CD4-positive, alpha-beta memory T cell (primary cell): ENCODE measurements at regions not wholly inside any gene's neighbourhood (a gene's known extent, or its start where the extent isn't known, plus 50 kb on each side); places are given as distances from the start of the nearest gene placed in this dataset.
"Not testable (repeated sequence)": the region's sequence is repeated elsewhere in the genome, so short reads cannot be mapped to it uniquely, and the experiment has no call there.

Experiments
- CTCF ChIA-PET: fragments of 350-600 bp; sonication (Branson Sonifier 250); formaldehyde crosslinking; loops from one replicate; lab custom pipeline; 2021; ENCODE audit warnings: inconsistent platforms; ENCODE audit not compliant: partially characterized antibody; lab: Charles Lee
- POLR2A ChIA-PET: fragments of 350-600 bp; sonication (Branson Sonifier 250); formaldehyde crosslinking; loops from one replicate; lab custom pipeline; 2021; ENCODE audit not compliant: partially characterized antibody; lab: Charles Lee
- DNase-seq, 5 donors: peaks; one replicate each; pipeline versions ENCODE4 v3.0.0 to v3.0.0-alpha.2; 2020 to 2022; ENCODE audit warnings: mixed read lengths in 1 of 5
- H3K27ac ChIP-seq: one replicate; pipeline ENCODE4 v1.7.0; 2013; ENCODE audit warnings: low read depth, low read length
- H3K27me3 ChIP-seq: 2 replicates; pipeline ENCODE4 v1.7.0; 2013; ENCODE audit warnings: mild to moderate bottlenecking, low read length, moderate library complexity; ENCODE audit not compliant: insufficient read depth
- H3K36me3 ChIP-seq: 2 replicates; pipeline ENCODE4 v1.7.0; 2013; ENCODE audit warnings: mild to moderate bottlenecking, low read length, moderate library complexity; ENCODE audit not compliant: insufficient read depth
- H3K4me1 ChIP-seq: 2 replicates; pipeline ENCODE4 v1.7.0; 2013; ENCODE audit warnings: mild to moderate bottlenecking, low read length, moderate library complexity; ENCODE audit not compliant: insufficient read depth
- H3K4me3 ChIP-seq, 2 donors: one replicate each; pipeline ENCODE4 v1.7.0; 2013; ENCODE audit warnings: low read length in 2 of 2, mild to moderate bottlenecking in 1 of 2
- H3K9me3 ChIP-seq, 2 donors: one replicate each; pipeline ENCODE4 v1.7.0; 2013; ENCODE audit warnings: low read length in 2 of 2, control low read depth in 1 of 2; ENCODE audit not compliant: control insufficient read depth in 1 of 2
- H3K27ac Mint-ChIP-seq, 7 donors: one replicate each; pipeline ENCODE4 v1.8.0; 2020 to 2021; ENCODE audit warnings: mixed read lengths in 7 of 7, mild to moderate bottlenecking in 6 of 7, inconsistent platforms in 3 of 7, moderate library complexity in 3 of 7
- H3K27me3 Mint-ChIP-seq, 2 donors: one replicate each; pipeline ENCODE4 v1.8.0; 2020 to 2021; ENCODE audit warnings: mixed read lengths in 2 of 2
- H3K36me3 Mint-ChIP-seq, 2 donors: one replicate each; pipeline ENCODE4 v1.8.0; 2020 to 2021; ENCODE audit warnings: mixed read lengths in 2 of 2, inconsistent platforms in 1 of 2, mild to moderate bottlenecking in 1 of 2
- H3K4me1 Mint-ChIP-seq, 4 donors: one replicate each; pipeline ENCODE4 v1.8.0; 2020 to 2021; ENCODE audit warnings: mixed read lengths in 4 of 4, mild to moderate bottlenecking in 1 of 4
- H3K4me3 Mint-ChIP-seq, 8 donors: one replicate each; pipeline ENCODE4 v1.8.0; 2020 to 2021; ENCODE audit warnings: mixed read lengths in 8 of 8, mild to moderate bottlenecking in 7 of 8, moderate library complexity in 6 of 8, inconsistent platforms in 3 of 8
- H3K9me3 Mint-ChIP-seq, 8 donors: one replicate each; pipeline ENCODE4 v1.8.0; 2020 to 2021; ENCODE audit warnings: mixed read lengths in 8 of 8, mild to moderate bottlenecking in 5 of 8, inconsistent platforms in 3 of 8, moderate library complexity in 1 of 8
- intact Hi-C: fragments of 100-400 bp; cut with micrococcal nuclease; formaldehyde crosslinking; loops from one replicate; pipeline ENCODE4 v1.15.1; 2023

DNA sequence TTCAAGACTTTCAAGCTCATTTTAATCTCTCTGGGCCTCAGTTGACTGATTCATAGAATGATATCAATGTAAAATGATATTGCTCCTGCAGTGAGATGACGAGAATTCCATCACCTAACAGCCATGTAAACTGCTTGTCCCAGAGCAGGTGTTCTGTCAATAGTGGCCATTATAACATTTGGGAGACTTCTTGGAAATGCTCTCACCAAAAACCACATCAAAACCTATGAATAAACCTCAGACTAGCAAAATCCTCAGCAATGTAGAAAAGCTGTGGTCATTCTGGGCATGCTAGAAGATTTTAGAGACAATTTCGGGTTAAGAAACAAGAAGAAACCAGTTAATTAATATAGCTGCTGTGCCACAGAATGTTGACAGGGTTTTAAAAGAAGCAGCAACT, 225.4 kb downstream of the FRK start:
- intact Hi-C loops = no loop called here
- CTCF ChIA-PET = no interaction called here
- H3K9me3 Mint-ChIP-seq = peaks cover 0 to 4% (median 3%) of the 10 kb centered on the region in 8 donors
- no peak overlapping the region for H3K4me3 Mint-ChIP-seq
- no peak for DNase-seq
- no peaks in the 10 kb centered on the region for H3K27me3 Mint-ChIP-seq
- H3K36me3 Mint-ChIP-seq = no peaks in the 10 kb centered on the region
- Histone ChIP-seq H3K4me3 (no peak overlapping the region), H3K9me3 (no peaks in the 10 kb centered on the region), H3K27me3 (no peaks in the 10 kb centered on the region), H3K36me3 (no peaks in the 10 kb centered on the region), H3K4me1 (no peaks in the 10 kb centered on the region), H3K27ac (no peak overlapping the region)
- H3K4me1 Mint-ChIP-seq = no peaks in the 10 kb centered on the region
- POLR2A ChIA-PET = no interaction called here
- no peak overlapping the region for H3K27ac Mint-ChIP-seq

DNA sequence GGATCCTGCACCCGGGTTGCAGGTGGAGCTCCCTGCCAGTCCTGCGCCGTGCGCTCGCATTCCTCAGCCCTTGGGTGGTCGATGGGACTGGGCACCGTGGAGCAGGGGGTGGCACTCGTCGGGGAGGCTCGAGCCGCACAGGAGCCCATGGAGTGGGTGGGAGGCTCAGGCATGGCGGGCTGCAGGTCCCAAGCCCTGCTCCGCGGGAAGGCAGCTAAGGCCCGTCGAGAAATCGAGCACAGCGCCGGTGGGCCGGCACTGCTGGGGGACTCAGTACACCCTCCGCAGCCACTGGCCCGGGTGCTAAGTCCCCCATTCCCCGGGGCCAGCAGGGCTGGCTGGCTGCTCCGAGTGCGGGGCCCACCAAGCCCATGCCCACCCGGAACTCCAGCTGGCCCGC, 226.1 kb downstream of the FRK start:
- H3K27me3 ChIP-seq, H3K27me3 Mint-ChIP-seq, H3K27ac Mint-ChIP-seq, intact Hi-C loops, CTCF ChIA-PET, H3K36me3 Mint-ChIP-seq, H3K4me3 ChIP-seq, H3K4me1 ChIP-seq, H3K9me3 Mint-ChIP-seq, H3K9me3 ChIP-seq, H3K36me3 ChIP-seq, POLR2A ChIA-PET, H3K4me3 Mint-ChIP-seq, DNase-seq, H3K27ac ChIP-seq, H3K4me1 Mint-ChIP-seq: not testable (repeated sequence)

DNA sequence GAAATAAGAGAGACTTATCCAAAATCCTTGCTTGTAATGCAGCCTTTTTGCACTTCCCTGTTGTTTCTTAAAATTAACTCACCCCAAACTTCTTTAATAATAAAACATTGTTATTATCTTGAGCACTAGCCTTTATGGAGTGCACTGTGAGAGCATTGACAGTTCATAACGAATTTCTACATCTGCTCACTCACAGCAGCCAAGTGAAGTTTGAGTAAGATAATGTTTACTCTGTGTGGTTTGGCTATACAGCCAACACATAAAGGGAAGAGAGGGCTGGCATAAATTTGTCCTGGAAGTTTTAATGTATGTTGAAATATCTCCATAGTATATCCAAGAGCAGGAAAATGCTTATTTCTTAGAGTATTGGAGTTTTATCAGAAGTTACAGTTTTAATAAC, 227.9 kb downstream of the FRK start:
- no peaks in the 10 kb centered on the region for H3K27me3 ChIP-seq
- no peak overlapping the region for H3K4me3 Mint-ChIP-seq
- no peaks in the 10 kb centered on the region for H3K4me1 ChIP-seq
- DNase-seq = no peak
- no peak overlapping the region for H3K27ac Mint-ChIP-seq
- H3K4me3 ChIP-seq = no peak overlapping the region
- H3K4me1 Mint-ChIP-seq = no peaks in the 10 kb centered on the region
- intact Hi-C loops = no loop called here
- no peaks in the 10 kb centered on the region for H3K36me3 Mint-ChIP-seq
- no peaks in the 10 kb centered on the region for H3K9me3 ChIP-seq
- H3K27ac ChIP-seq = no peak overlapping the region
- CTCF ChIA-PET = no interaction called here
- H3K9me3 Mint-ChIP-seq = peaks cover 0 to 4% (median 2%) of the 10 kb centered on the region in 8 donors
- POLR2A ChIA-PET = no interaction called here
- no peaks in the 10 kb centered on the region for H3K27me3 Mint-ChIP-seq
- no peaks in the 10 kb centered on the region for H3K36me3 ChIP-seq

DNA sequence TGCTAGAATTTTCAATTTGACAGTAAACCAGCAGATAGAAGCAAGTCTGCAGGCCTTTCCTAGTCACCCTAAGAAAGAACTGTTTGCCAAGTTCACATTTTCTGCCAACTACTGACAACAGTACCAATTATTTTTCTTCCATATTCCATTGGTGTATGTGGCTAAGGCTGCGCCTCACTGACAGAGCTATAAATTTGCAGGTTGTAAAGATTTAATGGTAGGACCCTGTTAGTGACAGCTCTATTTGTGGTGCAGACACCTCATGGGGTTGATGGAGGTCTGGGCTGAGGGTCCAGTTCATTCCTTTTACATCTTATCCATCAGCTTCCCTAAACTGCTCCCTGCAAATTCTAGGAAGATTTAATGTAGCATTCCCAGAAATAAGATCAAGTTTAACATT, 228.5 kb downstream of the FRK start:
- no peaks in the 10 kb centered on the region for H3K4me1 Mint-ChIP-seq
- CTCF ChIA-PET = no interaction called here

DNA sequence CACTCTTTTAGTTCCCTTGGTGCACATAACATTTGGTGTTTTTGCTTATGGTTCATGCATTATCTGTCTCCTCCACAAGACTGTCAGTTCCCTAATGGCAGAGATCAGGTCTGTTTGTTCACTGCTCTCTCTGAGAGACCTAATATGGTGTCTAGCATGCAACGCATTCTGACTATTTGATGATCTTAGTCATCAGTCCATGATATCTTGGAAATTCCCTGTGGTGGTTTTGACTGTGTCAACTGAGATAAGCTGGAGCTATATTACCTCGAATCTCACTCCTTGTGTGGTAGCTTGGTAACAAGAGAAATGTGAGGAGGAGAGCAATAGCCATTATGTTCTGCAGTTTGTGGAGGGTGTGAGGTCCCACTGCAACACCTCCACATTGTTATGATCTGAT, 229.8 kb downstream of the FRK start:
- no peaks in the 10 kb centered on the region for H3K4me1 ChIP-seq
- no peak overlapping the region for H3K4me3 ChIP-seq
- intact Hi-C loops = no loop called here
- ChIA-PET POLR2A (no interaction called here), CTCF (no interaction called here)
- Mint-ChIP-seq H3K4me3 (no peak overlapping the region), H3K4me1 (no peaks in the 10 kb centered on the region), H3K27ac (no peak overlapping the region), H3K27me3 (no peaks in the 10 kb centered on the region), H3K36me3 (no peaks in the 10 kb centered on the region), H3K9me3 (peaks cover 0 to 4% (median 1%) of the 10 kb centered on the region in 8 donors)
- no peaks in the 10 kb centered on the region for H3K9me3 ChIP-seq
- H3K27me3 ChIP-seq = no peaks in the 10 kb centered on the region
- no peaks in the 10 kb centered on the region for H3K36me3 ChIP-seq
- DNase-seq = no peak
- no peak overlapping the region for H3K27ac ChIP-seq

More for the DNA sequence above, 228.5 kb downstream of the FRK start:
- H3K36me3 ChIP-seq = no peaks in the 10 kb centered on the region
- no peak overlapping the region for H3K27ac Mint-ChIP-seq
- intact Hi-C loops = no loop called here
- DNase-seq = no peak
- no peak overlapping the region for H3K27ac ChIP-seq
- peaks cover 0 to 4% (median 2%) of the 10 kb centered on the region in 8 donors for H3K9me3 Mint-ChIP-seq
- no peak overlapping the region for H3K4me3 ChIP-seq
- H3K27me3 ChIP-seq = no peaks in the 10 kb centered on the region
- H3K27me3 Mint-ChIP-seq = no peaks in the 10 kb centered on the region
- no peaks in the 10 kb centered on the region for H3K36me3 Mint-ChIP-seq
- no peaks in the 10 kb centered on the region for H3K4me1 ChIP-seq
- H3K9me3 ChIP-seq = no peaks in the 10 kb centered on the region
- no peak overlapping the region for H3K4me3 Mint-ChIP-seq
- POLR2A ChIA-PET = no interaction called here

DNA sequence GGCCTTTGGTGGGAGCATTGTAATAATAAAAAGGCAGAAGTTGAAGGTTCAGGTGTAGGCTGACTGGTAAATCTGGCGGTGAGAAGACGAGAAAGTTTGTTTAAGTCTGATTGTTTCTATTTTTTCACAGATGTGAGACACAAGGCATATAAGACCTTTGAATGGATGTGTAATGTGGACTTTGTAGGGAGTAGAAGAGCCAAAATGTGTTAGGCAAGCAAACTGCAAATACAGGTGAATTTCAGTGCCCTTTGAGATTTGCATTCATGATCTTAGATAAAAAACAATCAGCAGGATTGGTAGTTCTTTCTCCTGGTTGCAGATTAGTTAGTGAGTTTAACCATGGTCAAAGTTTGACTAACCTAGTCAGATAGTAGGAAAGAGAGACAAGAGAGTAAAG, 238.9 kb downstream of the FRK start:
- Histone ChIP-seq H3K4me3 (no peak overlapping the region), H3K27me3 (no peaks in the 10 kb centered on the region), H3K36me3 (no peaks in the 10 kb centered on the region), H3K27ac (no peak overlapping the region), H3K4me1 (no peaks in the 10 kb centered on the region), H3K9me3 (no peaks in the 10 kb centered on the region)
- CTCF ChIA-PET = no interaction called here
- no peaks in the 10 kb centered on the region for H3K4me1 Mint-ChIP-seq
- no peaks in the 10 kb centered on the region for H3K27me3 Mint-ChIP-seq
- DNase-seq = no peak
- intact Hi-C loops = no loop called here
- H3K4me3 Mint-ChIP-seq = no peak overlapping the region
- H3K36me3 Mint-ChIP-seq = no peaks in the 10 kb centered on the region
- H3K27ac Mint-ChIP-seq = no peak overlapping the region
- POLR2A ChIA-PET = no interaction called here
- peaks cover 2 to 11% (median 6%) of the 10 kb centered on the region in 8 donors for H3K9me3 Mint-ChIP-seq

DNA sequence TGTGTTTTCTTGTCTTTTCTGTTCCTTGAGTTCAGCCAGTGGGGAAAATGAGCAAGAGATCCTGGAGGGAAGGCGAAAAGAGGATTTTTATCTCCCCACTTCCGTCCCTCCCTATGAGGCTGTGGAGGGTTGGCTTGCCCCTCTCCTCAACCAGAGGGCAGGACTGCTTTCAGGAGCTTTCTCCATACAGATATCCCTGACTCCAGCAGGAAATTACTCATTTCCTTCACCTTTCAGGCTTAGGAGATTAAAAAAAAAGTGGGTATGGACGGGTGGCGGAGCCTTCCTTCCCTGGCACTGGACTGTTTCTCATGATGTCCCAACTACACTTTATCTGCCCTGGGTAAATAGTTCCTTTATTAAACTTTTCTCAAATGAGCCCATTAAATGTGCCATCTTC, 241.2 kb downstream of the FRK start:
- Mint-ChIP-seq H3K4me1 (no peaks in the 10 kb centered on the region), H3K27me3 (no peaks in the 10 kb centered on the region), H3K9me3 (peaks cover 2 to 11% (median 6%) of the 10 kb centered on the region in 8 donors), H3K36me3 (no peaks in the 10 kb centered on the region), H3K27ac (no peak overlapping the region), H3K4me3 (no peak overlapping the region)
- intact Hi-C loops = no loop called here
- Histone ChIP-seq H3K27me3 (no peaks in the 10 kb centered on the region), H3K9me3 (no peaks in the 10 kb centered on the region), H3K4me1 (no peaks in the 10 kb centered on the region), H3K27ac (no peak overlapping the region), H3K4me3 (no peak overlapping the region), H3K36me3 (no peaks in the 10 kb centered on the region)
- POLR2A ChIA-PET = no interaction called here
- CTCF ChIA-PET = no interaction called here
- DNase-seq = no peak

DNA sequence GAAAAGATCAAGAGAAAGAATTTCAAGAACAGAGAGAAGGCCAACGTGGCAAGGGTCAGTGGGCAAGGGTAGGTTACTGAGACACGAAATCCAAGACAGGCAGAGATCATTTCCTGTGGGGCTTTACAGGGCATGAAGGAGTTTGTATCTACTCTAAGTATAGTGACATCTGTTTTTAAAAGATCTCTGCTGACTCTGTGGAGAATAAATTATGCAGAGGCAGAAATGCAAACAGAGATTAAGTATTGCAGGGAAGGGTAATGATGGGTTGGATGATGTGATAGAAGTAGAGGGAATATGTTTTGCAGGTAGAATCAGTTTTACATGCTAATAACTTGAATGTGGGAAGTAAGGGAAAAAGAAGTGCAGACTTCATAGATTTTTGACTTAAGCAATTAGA, 243.5 kb downstream of the FRK start:
- no peaks in the 10 kb centered on the region for H3K36me3 Mint-ChIP-seq

More for the DNA sequence above, 243.5 kb downstream of the FRK start:
- Mint-ChIP-seq H3K4me1 (no peaks in the 10 kb centered on the region), H3K27ac (no peak overlapping the region), H3K27me3 (no peaks in the 10 kb centered on the region), H3K9me3 (peaks cover 2 to 11% (median 6%) of the 10 kb centered on the region in 8 donors), H3K4me3 (no peak overlapping the region)
- Histone ChIP-seq H3K4me1 (no peaks in the 10 kb centered on the region), H3K4me3 (no peak overlapping the region), H3K36me3 (no peaks in the 10 kb centered on the region), H3K9me3 (no peaks in the 10 kb centered on the region), H3K27ac (no peak overlapping the region), H3K27me3 (no peaks in the 10 kb centered on the region)
- CTCF ChIA-PET = no interaction called here
- no peak for DNase-seq
- intact Hi-C loops = no loop called here
- POLR2A ChIA-PET = no interaction called here
